ENCODE measurements at regions not wholly inside any gene's neighbourhood (a gene's known extent, or its start where the extent isn't known, plus 50 kb on each side); places are given as distances from the start of the nearest gene placed in this dataset.

DNA sequence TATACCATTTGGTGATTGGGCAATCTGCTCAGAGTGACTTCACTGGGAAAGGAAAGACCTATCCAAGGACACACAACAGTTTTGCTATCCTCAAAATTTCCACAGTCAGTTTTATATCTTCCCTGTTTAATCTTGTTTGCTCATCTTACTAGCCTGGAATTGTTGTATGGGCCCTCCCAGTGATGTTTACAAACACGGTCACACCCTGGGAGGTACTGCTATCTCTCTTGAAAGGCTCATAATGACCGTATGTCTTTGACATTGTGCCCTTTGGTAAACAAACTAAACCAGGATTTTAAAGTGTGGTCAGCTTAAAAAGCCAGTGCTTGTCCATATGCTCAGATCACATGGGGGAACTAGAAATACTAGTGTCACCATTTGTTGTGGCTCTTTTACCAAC, 277.0 kb downstream of the CDH2 start:
- in situ Hi-C loops (cut with HindIII; ENCODE audit: low sequenced_read_pairs) = no loop called here

DNA sequence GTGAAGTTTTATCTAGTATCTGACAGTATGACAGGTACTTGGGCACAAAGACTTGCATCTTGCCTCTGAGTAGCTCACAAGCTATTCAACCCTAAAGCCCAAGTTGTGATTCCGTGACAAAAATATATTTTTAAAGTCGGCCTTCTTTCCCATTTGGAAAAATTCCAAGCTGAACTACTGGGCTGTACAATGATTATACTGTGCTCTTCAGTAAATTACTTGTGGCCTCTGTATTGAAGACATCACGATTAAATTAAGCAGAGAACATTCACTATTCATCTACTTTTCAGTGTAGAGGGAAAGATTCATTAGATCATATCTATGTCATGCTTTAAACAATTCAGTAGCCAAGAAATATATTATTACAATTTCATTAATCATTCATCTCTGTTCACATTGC, 282.2 kb downstream of the CDH2 start:
- in situ Hi-C loops (cut with HindIII; ENCODE audit: low sequenced_read_pairs) = no loop called here

DNA sequence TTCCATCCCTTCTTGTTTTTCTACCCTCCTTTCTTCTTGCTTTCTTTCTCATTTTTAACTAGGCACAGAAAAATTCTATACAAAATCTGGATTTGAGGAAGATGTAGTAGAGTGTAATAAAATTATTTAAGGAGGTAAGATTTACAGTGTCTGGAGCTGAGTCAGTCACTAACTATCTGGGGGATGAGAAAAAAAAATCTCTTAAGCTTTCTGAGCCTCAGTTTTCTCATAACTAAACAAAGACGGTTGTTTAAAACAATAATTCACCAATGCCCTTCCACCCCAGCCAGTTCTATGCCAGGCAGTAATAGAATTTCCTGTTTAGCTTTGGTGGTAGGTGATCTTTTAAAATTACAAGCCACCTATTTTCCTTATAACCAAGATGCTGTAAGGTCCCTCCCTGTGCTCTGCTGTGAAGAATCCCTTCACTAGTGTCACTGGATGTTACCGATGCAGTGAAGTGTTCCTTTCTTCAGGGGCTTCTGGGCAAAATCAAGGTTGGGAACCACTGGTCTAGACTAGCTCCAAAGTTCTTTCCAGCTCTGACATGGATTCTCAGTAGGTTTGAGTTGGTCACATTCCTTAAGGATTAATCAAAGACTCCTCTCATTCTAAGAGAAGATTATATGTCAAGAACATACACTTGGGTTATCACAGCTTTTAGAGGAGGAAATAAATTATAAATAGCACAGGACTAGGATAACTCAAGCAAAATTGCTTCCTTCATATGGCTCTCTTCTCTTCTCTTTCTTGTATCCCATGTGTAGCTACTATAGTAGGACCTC, 289.0 kb downstream of the CDH2 start:
- in situ Hi-C loops (cut with HindIII; ENCODE audit: low sequenced_read_pairs) = no loop called here

DNA sequence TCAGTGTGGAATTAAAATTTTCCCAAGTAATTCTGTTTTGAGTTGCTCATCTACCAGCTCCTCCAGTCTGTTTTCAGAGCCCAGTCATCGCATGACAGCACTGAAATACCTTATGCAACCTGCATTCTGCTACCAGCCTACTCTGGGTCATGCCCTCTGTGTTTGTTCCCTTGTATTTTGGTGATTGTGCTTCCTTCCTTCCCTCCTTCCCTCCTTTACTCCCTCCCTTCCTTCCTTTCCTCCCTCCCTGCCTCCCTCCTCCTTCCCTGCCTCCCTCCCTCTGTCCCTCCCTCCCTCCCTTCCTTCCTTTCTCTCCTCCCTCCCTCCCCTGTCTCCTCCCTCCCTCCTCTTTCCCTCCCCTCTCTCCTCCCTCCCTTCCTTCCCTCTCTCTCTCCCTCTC, 289.6 kb downstream of the CDH2 start:
- in situ Hi-C loops (cut with HindIII; ENCODE audit: low sequenced_read_pairs) = no loop called here

DNA sequence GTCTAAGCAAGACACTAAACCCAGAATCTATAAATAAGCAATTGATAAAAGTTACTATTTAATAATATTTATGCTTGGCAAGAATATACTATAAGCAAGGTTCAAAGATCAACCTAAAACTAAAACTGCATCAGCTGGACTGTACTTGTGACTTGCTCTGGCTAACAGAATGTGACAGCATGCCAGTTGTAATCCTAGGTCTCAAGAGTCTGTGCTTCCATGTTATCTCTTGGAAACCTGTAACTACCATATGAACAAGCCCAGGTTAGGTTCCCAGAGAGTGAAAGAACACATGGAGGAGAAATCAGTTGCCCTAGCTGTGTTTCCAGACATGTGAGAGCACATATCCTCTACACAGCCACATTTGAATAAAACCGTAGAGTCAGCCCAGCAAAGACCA, 297.4 kb downstream of the CDH2 start:
- in situ Hi-C loops (cut with HindIII; ENCODE audit: low sequenced_read_pairs) = no loop called here

DNA sequence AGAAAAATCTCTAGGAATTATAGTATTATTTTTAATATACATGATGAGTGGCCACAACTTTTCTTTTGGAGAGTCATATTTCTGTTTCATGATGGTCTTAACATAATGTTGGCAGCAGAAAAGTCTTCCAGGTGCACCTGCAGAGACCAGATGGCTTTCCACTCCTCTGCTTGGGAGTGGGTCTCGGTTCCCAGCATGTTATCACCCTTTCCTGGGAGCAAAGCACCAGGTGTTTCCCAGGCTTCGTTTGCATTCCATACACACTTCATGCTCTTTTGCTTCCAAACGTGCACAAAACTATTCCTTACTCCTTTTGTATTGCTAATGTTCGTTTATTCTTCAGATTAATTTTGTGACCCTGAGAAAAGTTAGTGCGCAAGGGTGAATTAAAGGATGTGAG, 305.2 kb downstream of the CDH2 start:
- in situ Hi-C loops (cut with HindIII; ENCODE audit: low sequenced_read_pairs) = no loop called here

DNA sequence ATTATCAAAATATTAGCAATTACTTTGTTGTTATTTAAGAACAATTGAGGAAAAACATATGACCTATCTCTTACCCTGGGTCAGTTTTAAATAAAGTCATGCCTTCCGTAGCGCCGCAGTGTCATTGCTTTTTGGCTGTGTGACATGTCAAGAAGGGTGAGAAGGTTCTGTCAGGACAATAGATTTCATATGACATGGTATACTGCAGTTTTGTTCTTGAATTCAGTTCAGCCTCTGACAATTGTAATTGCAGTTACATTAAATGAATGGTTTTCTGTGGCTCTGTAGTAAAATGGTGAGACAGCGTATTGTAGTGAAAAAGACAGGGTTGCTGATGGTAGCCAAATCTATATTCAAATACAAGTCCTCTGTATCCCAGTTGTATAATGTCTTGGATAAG, 307.2 kb downstream of the CDH2 start:
- in situ Hi-C loops (cut with HindIII; ENCODE audit: low sequenced_read_pairs) = no loop called here

DNA sequence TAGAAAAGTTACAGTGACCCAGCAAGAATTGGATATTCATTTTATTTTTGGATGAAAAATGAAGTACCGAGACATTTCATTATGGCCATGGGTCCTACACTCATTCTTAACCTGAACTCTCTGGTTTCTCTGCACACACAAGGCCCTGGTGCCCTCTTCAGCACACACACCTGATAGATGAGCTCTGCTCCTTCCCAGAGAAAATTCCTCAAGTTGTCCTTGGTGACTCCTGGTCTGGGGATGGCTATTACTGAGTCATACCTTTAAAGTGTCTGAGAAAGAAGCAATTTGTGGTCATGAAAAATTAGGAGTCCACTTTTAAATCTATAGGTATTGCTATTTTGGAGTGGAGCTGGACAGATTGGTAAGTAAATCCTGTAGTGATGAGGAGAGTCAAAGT, 311.5 kb downstream of the CDH2 start:
- in situ Hi-C loops (cut with HindIII; ENCODE audit: low sequenced_read_pairs) = no loop called here

DNA sequence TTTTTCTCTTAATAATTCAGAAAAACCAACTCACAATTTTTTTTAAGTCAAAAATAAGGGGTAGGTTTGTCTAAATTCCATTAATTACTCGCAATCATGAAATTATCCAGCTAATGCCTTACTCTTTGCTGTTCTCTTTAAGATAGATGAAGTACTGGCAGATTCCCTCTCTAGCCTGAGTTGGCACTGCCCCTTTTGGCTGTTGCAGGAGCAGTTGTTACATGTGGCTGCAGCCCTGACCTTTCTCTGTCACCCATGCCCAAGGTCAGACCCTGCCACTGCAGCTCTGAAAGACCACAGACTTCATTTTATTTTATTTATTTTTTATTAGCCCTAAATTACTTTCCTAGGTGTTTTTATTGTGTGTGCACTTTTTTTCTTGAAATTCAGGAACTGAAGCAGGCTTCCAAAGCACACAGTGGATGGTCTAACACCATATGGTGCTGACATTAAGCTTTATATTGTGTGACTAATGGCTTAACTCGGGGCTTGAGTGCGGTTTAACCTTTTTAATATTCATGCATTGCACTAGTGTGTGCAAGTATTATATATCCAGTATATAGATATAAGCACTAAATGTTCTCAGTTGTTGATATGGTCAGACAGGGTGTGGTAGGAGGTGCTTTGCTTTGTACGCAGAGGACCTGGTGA, 313.0 kb downstream of the CDH2 start:
- in situ Hi-C loops (cut with HindIII; ENCODE audit: low sequenced_read_pairs) = no loop called here

DNA sequence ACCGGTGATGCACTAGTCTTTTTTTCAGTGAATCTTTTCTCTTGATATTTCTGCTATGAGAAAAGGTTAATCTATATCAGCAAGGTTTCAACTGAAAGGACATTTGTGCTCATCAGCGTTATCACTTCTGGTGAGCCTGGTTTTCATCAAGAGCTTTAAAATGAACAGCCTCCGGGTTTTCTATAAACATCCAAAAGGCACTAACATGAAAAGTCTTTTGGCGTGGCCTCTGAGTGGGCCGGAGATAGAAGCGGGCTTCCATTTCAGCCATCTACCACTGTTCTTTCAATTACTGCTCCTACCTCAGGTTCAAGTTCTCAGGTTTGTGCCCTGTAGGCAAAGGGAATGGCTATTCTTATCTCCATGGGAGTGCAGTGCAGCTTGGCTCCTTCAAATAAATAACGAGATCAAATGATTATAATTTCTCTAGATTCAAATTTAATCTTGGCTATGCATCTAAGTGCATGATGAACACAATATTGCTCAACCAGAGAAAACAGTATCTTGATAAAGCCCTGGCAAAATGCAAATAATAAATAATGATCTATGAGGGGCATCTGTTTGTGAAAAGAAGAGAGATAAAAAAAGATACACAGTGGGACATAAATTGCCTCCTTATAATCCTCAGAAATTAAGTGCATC, 314.8 kb downstream of the CDH2 start:
- in situ Hi-C loops (cut with HindIII; ENCODE audit: low sequenced_read_pairs) = no loop called here

DNA sequence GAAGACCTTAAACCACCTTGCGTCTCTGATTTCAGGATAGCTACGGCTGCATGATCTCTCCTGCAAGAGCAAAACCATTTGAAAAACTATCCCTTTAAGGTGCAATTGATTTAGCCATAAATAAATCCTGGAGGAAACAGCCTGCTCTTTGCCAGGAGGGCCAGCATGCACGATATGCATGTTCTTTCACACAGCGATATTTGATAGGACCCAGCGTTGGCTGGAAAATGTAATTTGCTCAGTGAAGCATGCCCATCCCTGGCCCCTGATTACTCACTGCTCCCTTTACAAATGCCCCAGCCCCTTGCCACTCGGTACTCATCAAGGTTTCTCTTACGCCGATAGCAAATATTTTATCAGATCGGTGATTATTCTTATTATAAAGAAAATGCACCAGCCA, 315.4 kb downstream of the CDH2 start:
- in situ Hi-C loops (cut with HindIII; ENCODE audit: low sequenced_read_pairs) = no loop called here

DNA sequence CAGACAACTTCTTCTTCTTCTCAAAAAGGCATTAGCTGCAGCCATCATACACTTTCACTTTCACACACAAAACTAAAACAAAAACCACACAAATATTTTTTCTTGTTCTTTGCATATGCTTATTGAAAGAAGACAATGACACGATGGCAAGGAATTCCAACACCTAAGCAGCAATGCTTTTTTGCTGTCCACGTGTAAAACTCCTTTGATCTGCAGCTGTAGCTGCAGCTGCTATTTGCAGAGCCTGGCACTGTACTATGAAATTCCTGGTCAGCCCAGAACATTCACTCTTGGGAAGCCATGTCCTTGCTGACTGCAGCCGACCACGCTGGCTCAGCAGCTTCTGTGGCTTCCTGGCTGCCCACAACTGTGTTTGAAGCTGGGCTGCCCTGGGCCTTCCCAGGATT, 316.2 kb downstream of the CDH2 start:
- in situ Hi-C loops (cut with HindIII; ENCODE audit: low sequenced_read_pairs) = no loop called here

DNA sequence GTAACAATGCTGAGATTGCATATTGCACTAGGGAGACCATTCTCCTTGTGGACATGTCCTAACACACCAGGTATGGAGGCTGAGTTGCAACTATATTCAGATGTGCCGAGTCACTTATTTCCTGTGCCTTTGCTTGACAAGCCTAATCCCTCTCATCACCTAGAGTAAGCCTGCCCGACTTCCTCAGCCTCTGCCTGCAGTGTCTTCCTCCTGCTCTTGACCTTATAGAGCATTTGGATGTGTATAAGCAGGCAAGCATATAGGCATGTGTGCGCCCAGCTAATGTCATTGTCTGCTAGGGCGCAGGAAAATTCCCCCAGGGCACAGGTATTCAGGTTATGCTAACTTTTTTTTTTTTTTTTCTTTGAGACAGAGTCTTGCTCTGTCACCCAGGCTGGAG, 316.9 kb downstream of the CDH2 start:
- in situ Hi-C loops (cut with HindIII; ENCODE audit: low sequenced_read_pairs) = no loop called here

DNA sequence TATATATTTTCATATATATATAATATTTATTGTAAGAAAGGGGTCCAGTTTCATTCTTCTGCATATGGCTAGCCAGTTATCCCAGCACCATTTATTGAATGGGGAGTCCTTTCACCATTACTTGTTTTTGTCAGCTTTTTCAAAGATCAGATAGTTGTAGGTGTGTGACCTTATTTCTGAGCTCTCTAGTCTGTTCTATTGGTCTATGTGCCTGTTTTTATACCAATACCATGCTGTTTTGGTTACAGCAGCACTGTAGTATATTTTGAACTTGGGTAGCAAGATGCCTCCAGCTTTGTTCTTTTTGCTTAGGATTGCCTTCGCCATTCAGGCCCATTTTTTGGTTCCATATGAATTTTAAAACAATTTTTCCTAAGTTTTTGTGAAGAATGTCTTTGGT, 320.1 kb downstream of the CDH2 start:
- in situ Hi-C loops (cut with HindIII; ENCODE audit: low sequenced_read_pairs) = no loop called here

DNA sequence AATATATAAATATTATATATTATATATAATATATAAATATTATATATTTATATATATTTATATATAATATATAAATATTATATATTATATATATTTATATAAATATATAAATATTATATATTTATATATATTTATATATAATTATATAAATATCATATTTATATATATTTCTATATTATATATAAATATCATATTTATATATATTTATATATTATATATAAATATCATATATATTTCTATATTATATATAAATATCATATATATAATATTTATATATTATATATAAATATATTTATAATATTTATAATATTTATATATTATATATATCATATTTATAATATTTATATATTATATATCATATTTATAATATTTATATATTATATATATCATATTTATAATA, 321.4 kb downstream of the CDH2 start:
- in situ Hi-C loops (cut with HindIII; ENCODE audit: low sequenced_read_pairs) = no loop called here

DNA sequence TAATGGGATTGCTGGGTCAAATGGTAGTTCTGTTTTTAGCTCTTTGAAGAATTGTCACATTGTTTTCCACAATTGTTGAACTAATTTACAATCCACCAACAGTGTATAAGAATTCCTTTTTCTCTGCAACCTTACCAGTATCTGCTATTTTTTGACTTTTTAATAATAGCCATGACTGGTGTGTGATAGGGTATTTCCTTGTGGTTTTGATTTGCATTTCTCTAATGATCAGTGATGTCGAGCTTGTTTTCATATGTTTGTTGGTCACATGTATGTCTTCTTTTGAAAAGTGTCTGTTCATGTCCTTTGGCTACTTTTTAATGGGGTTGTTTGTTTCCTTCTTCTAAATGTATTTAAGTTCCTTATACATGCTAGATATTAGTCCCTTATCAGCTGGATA, 322.3 kb downstream of the CDH2 start:
- in situ Hi-C loops (cut with HindIII; ENCODE audit: low sequenced_read_pairs) = no loop called here

DNA sequence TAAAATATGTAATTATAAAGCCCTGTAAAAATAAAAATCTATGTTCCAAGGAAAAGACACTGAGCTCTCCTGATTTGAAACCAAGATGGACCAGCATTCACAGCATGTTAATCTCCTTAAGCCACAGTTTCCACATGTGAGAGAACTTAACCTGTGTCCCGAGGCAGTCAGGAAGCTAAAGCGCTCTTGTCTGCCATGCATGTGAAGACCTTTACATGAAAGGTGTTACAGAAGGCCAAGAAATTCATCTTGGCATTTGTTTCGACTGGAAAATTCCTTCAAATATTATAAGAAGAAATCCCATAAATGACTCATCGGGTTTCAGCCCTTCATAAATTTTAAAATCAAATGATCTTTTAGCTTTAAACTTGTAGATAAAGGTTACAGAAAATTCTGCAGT, 328.6 kb downstream of the CDH2 start:
- in situ Hi-C loops (cut with HindIII; ENCODE audit: low sequenced_read_pairs) = no loop called here

DNA sequence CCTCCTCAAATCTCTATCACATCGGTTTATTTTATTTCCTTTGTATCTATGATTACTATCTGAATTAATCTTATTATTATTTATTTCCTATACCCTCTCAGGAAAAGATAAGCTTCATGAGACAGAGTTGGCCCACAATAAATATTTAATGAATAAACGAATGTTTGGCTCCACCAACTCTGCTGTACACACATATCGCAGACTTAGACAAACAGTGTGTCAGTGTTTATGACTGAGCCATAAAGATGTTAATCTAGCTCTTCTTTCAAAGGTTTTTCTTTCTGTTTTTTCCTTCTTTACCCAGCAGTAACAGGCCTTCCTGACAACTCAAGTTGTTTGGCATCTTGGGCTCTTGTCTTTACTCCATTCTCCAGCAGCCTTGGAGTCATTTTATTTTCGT, 329.5 kb downstream of the CDH2 start:
- in situ Hi-C loops (cut with HindIII; ENCODE audit: low sequenced_read_pairs) = no loop called here

DNA sequence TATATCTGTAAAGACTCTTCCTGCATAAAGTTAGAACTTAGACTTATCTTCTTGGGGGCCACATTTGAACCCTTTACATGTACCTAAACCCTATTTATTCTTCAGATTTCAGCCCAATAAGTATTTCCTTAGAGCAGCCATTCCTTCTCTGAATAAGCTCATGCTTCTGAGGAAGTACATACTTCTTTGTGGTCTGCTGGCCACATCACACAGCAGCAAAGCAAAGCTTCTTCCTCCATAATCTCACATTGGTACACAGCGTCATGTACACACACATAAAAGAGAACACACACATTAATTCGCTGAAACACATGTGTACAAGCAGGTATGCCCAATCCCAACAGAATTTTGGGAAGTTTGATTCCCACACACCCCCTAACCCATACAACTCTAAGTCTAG, 331.0 kb downstream of the CDH2 start:
- in situ Hi-C loops (cut with HindIII; ENCODE audit: low sequenced_read_pairs) = no loop called here

DNA sequence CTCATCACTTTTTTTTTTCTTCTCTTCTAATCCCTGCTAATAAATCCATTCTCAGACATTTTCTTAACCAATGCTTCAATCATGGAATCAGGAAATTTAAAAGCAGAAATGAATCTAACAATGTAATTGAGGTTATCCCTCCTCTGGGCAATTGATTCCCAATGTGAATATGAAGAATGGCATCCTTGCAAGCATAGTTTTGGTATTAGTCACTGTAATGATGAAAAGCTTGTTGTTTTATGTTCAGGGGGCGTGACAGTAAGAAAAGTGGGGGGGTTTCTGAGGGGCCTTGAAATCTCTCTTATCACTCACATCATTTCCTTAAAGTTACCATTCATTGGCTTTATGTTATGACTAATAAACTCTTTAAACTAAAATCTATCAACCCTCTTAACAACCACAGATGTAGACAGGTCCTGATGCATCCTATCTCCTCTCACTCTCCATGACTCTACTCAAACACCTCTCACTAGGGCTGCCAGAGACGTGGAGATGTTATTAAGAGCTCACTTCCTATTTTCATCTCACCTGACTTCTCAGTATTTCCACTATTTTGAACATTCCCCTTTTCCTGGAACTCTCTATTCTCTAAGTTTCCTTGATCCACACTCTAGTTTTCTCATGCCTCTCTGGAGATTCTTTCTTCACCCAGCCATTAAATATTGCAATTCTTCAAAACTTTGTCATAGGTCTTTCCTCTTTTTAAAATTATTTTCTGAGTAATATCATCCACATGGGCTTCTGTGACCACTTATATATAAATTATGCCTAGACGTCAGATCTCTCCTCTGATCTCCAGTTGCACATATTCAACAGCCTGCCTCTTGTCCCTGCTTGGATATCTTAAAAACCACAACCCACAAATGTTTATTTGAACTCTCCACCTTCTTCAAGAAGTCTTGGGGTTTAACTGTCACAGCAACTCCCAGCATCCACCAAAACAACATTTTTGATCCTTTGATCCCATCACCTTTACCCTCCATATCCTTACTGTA, 332.9 kb downstream of the CDH2 start:
- in situ Hi-C loops (cut with HindIII; ENCODE audit: low sequenced_read_pairs) = no loop called here

DNA sequence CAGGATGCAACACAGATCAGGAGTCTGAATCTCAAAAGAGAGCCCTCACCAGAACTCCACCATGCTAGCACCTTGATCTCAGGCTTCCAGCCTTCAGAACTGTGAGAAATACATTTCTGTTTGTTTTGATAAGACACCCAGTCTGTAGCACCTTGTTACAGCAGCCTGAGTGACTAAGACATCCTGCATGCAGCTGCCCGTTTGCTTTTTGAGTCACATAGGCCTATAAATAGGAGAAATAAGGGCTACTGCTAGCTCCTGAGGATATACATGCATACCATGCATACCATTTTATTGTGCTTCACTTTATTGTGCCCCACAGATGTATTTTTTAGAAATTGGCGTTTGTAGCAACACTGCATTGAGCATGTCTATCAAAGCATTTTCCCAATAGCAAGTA, 337.8 kb downstream of the CDH2 start:
- in situ Hi-C loops (cut with HindIII; ENCODE audit: low sequenced_read_pairs) = no loop called here
